ENCODE measurements at regions not wholly inside any gene's neighbourhood (a gene's known extent, or its start where the extent isn't known, plus 50 kb on each side); places are given as distances from the start of the nearest gene placed in this dataset.

DNA sequence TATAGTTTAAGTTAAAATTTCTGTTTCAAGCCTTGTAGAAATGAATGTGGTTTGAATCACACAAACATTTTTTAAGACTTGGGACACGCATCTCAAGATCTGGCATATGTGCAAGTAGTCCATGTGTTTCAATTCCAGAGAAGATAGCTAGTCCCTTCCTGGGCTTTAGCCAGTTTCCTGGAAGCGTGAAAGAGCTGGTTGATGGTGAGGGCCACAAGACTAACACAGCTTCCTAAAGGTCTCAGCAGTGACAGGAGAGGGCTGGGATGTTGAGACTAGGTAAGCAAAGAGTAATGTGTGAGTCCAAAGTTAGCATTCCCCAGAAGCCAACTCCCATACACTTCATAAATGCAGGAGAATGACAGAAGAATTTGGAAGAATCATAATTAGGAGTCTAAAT is 111.9 kb upstream of the MAP2 start:
- no peak for TF ChIP-seq SIN3A (IDR thresholded peaks at IDR 0.05; ENCODE audit: borderline replicate concordance, insufficient read depth, low read length)
- TF ChIP-seq, protein P1, sequence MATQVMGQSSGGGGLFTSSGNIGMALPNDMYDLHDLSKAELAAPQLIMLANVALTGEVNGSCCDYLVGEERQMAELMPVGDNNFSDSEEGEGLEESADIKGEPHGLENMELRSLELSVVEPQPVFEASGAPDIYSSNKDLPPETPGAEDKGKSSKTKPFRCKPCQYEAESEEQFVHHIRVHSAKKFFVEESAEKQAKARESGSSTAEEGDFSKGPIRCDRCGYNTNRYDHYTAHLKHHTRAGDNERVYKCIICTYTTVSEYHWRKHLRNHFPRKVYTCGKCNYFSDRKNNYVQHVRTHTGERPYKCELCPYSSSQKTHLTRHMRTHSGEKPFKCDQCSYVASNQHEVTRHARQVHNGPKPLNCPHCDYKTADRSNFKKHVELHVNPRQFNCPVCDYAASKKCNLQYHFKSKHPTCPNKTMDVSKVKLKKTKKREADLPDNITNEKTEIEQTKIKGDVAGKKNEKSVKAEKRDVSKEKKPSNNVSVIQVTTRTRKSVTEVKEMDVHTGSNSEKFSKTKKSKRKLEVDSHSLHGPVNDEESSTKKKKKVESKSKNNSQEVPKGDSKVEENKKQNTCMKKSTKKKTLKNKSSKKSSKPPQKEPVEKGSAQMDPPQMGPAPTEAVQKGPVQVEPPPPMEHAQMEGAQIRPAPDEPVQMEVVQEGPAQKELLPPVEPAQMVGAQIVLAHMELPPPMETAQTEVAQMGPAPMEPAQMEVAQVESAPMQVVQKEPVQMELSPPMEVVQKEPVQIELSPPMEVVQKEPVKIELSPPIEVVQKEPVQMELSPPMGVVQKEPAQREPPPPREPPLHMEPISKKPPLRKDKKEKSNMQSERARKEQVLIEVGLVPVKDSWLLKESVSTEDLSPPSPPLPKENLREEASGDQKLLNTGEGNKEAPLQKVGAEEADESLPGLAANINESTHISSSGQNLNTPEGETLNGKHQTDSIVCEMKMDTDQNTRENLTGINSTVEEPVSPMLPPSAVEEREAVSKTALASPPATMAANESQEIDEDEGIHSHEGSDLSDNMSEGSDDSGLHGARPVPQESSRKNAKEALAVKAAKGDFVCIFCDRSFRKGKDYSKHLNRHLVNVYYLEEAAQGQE (IDR thresholded peaks at IDR 0.05; ENCODE audit: insufficient read depth in 1 of 2, low read depth in 2 of 2, low read length in 2 of 2), result no peak
- TF ChIP-seq FOXP2 (optimal IDR thresholded peaks at IDR 0.05; ENCODE audit: borderline replicate concordance, extremely low read depth, extremely low read length, insufficient read depth), result no peak
- TF ChIP-seq TAF1 (IDR thresholded peaks at IDR 0.05; ENCODE audit: borderline replicate concordance, insufficient read depth, low read length), result no peak
- TF ChIP-seq POLR2AphosphoS5 (IDR thresholded peaks at IDR 0.05; ENCODE audit: low read depth, low read length), result no peak

DNA sequence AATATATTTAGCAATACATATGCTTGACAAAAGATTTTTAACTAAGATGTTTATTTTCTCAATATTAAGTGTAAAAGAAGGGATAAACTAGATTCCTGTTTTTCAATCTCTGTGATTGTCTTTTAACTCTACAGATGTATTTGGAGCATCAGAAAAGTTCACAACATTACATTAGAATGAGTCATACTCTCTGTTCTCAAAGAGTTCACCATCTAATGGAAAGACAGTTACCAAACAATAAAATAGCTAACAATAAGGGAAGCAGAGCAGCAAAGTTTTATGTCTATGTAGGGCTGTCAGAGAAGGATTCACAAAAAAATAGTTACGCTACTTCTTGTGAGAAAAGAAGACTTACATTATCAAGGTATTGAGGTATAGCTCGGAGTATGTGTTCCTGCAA is 109.2 kb upstream of the MAP2 start:
- TF ChIP-seq SIN3A (IDR thresholded peaks at IDR 0.05; ENCODE audit: borderline replicate concordance, insufficient read depth, low read length) (no peak), FOXP2 (optimal IDR thresholded peaks at IDR 0.05; ENCODE audit: borderline replicate concordance, extremely low read depth, extremely low read length, insufficient read depth) (no peak), POLR2AphosphoS5 (IDR thresholded peaks at IDR 0.05; ENCODE audit: low read depth, low read length) (no peak), TAF1 (IDR thresholded peaks at IDR 0.05; ENCODE audit: borderline replicate concordance, insufficient read depth, low read length) (no peak)
- TF ChIP-seq, protein P1 (IDR thresholded peaks at IDR 0.05; ENCODE audit: insufficient read depth in 1 of 2, low read depth in 2 of 2, low read length in 2 of 2), result no peak

DNA sequence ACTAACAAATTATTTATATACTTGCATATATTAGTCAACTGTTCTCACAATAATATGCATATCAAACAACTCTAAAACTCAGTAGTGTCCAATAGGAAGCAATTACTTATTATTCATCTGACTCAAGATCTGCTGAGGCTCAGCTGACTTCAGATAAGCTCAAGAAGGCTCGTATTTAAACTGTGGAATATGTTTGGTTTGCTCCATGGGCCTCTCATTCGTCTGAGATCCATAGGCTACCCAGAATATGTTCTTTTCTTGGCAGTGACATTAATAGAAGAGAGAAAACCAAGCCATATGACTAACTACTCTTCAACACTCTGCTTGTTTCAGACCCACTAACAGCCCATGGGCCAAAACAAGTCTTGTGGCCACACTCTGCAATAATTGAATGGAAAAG is 107.7 kb upstream of the MAP2 start:
- TF ChIP-seq TAF1 (IDR thresholded peaks at IDR 0.05; ENCODE audit: borderline replicate concordance, insufficient read depth, low read length) (no peak), FOXP2 (optimal IDR thresholded peaks at IDR 0.05; ENCODE audit: borderline replicate concordance, extremely low read depth, extremely low read length, insufficient read depth) (no peak), SIN3A (IDR thresholded peaks at IDR 0.05; ENCODE audit: borderline replicate concordance, insufficient read depth, low read length) (no peak), POLR2AphosphoS5 (IDR thresholded peaks at IDR 0.05; ENCODE audit: low read depth, low read length) (no peak)
- TF ChIP-seq, protein P1 (IDR thresholded peaks at IDR 0.05; ENCODE audit: insufficient read depth in 1 of 2, low read depth in 2 of 2, low read length in 2 of 2), result no peak

DNA sequence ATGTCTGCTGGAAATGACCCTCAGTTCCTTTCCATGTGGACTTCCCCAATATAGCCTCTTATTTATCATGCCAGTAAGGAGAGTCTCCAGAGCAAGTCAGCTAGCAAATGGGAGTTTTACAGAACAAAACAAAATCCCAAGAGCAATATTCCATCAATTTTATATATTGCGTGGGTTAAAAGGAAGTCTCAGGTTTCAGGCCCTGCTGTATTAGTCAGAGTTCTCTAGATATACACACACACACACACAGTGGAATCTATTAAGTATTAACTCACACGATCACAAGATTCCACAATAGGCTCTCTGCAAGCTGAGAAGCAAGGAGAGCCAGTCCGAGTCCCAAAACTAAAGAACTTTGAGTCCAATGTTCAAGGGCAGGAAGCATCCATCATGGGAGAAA is 102.8 kb upstream of the MAP2 start:
- TF ChIP-seq, protein P1 (IDR thresholded peaks at IDR 0.05; ENCODE audit: insufficient read depth in 1 of 2, low read depth in 2 of 2, low read length in 2 of 2), result no peak
- TF ChIP-seq TAF1 (IDR thresholded peaks at IDR 0.05; ENCODE audit: borderline replicate concordance, insufficient read depth, low read length), result no peak
- no peak for TF ChIP-seq POLR2AphosphoS5 (IDR thresholded peaks at IDR 0.05; ENCODE audit: low read depth, low read length)
- TF ChIP-seq FOXP2 (optimal IDR thresholded peaks at IDR 0.05; ENCODE audit: borderline replicate concordance, extremely low read depth, extremely low read length, insufficient read depth), result no peak
- no peak for TF ChIP-seq SIN3A (IDR thresholded peaks at IDR 0.05; ENCODE audit: borderline replicate concordance, insufficient read depth, low read length)

DNA sequence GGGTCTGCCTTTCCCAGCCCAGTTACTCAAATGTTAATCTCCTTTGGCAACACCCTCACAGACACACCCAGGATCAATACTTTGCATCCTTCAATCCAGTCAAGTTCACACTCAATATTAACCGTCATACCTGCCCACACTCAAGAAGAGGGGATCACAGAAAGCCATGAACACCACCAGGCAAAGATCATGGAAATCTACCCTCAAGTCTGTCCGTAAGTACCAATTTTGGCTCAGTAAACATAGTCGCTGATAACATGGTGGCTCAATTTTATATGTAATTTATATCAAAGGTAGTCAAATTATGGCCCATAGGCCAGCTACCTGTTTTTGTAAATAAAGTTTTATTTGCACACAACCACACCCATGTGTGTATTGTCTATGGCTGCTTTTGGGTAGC is 102.3 kb upstream of the MAP2 start:
- no peak for TF ChIP-seq POLR2AphosphoS5 (IDR thresholded peaks at IDR 0.05; ENCODE audit: low read depth, low read length)
- no peak for TF ChIP-seq TAF1 (IDR thresholded peaks at IDR 0.05; ENCODE audit: borderline replicate concordance, insufficient read depth, low read length)
- TF ChIP-seq SIN3A (IDR thresholded peaks at IDR 0.05; ENCODE audit: borderline replicate concordance, insufficient read depth, low read length), result no peak
- TF ChIP-seq, protein P1 (IDR thresholded peaks at IDR 0.05; ENCODE audit: insufficient read depth in 1 of 2, low read depth in 2 of 2, low read length in 2 of 2), result no peak
- no peak for TF ChIP-seq FOXP2 (optimal IDR thresholded peaks at IDR 0.05; ENCODE audit: borderline replicate concordance, extremely low read depth, extremely low read length, insufficient read depth)

Data from PFSK-1 (cell line).